ENCODE measurements at regions not wholly inside any gene's neighbourhood (a gene's known extent, or its start where the extent isn't known, plus 50 kb on each side); places are given as distances from the start of the nearest gene placed in this dataset.

- TF ChIP-seq, protein P1, sequence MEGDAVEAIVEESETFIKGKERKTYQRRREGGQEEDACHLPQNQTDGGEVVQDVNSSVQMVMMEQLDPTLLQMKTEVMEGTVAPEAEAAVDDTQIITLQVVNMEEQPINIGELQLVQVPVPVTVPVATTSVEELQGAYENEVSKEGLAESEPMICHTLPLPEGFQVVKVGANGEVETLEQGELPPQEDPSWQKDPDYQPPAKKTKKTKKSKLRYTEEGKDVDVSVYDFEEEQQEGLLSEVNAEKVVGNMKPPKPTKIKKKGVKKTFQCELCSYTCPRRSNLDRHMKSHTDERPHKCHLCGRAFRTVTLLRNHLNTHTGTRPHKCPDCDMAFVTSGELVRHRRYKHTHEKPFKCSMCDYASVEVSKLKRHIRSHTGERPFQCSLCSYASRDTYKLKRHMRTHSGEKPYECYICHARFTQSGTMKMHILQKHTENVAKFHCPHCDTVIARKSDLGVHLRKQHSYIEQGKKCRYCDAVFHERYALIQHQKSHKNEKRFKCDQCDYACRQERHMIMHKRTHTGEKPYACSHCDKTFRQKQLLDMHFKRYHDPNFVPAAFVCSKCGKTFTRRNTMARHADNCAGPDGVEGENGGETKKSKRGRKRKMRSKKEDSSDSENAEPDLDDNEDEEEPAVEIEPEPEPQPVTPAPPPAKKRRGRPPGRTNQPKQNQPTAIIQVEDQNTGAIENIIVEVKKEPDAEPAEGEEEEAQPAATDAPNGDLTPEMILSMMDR (IDR thresholded peaks at IDR 0.05; ENCODE audit: borderline replicate concordance, extremely low read depth, low read length, poor library complexity, severe bottlenecking), result no peak
- no peak for TF ChIP-seq EZH2 (IDR thresholded peaks at IDR 0.05; ENCODE audit: borderline replicate concordance, low read depth, low read length, severe bottlenecking)
Measured at GRCh38 chr7:131878777-131879176, 322.3 kb upstream of the PODXL start.
